ENCODE measurements at regions not wholly inside any gene's neighbourhood (a gene's known extent, or its start where the extent isn't known, plus 50 kb on each side); places are given as distances from the start of the nearest gene placed in this dataset.
"Not testable (repeated sequence)": the region's sequence is repeated elsewhere in the genome, so short reads cannot be mapped to it uniquely, and the experiment has no call there.

DNA sequence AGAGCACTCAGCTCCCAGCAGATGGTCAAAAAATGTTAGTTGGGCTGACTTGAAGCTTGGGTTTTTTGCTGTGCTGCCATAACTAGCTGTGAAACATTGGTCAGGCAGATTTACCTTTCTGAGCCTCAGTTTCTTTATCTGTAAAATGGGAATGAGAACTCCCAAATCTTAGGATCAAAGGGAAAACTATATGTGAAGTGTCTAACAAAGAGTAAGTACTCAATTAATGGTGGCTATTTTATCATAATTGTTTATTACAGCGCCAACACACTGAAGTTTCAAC is 164.2 kb upstream of the POU3F1 start:
- no peak for DNase-seq (ENCODE audit: low spot score)

- no peak for DNase-seq (ENCODE audit: low spot score)
Observed at GRCh38 chr1:38210021-38210894, 163.7 kb upstream of the POU3F1 start.

DNA sequence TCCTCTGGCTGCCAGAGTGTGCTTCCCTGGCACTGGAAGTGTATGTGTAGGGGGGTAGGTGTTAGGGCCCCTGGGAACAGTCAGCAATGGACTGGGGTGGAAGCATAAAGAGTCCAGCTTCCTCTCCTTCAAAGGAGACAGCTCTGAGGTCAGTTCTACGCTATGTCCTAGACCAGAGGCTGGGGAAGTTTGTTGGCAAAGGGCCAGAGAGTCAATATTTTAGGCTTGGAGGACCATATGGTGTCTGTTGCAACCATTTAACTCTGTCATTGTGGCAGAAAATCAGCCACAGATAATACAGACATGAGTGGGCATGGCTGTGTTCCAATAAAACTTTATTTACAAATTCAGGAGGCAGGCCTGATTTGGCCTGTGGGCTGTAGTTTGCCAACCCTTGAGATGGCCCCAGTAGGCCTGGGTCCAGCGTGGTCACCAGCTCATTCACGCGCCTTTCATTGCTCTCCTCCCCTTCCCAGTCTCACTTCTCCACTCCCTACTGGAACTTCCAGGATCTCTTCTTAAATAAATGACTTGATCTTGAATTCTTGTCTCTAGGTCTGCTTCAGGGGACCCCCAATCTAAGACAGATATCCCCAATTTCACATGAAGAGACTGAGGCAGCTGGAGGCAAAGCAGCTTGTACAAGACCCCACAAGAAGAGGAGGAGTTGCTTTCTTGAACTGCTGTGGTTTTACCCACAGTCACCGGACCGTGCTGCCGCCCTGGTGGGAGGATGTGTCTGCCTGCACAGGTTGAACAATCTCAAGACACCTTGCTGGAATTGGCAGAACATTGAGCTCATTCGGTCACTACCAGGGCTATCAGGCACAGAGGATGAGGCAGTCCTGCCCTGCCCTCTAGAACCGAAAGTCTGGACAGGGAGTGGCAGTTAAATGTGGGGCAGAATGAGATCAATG is 162.4 kb upstream of the POU3F1 start:
- DNase-seq (ENCODE audit: low spot score): no peak

GRCh38 chr1:38207906-38208305 is 161.3 kb upstream of the POU3F1 start:
- no peak for DNase-seq (ENCODE audit: low spot score)

DNA sequence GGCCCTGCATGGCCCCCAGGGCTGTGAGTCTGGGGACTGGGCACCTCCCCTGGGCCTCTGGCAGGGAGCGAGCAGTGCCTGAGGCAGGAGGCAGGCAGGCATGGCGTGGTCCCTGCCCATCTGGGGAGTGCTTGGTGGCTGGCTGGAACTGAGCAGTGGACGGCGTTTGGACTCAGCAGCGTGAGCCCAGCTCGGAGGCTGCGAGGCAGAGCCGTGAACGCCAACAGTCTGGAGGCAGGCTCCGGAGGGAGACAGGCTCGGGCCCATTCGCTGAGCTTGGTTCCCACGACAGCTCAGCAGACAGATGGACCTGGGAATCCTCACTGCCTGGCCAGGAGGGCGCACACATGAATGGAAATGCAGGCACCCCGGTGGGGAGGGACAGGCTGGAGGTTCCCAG is 160.7 kb upstream of the POU3F1 start:
- no peak for DNase-seq (ENCODE audit: low spot score)

- no peak for DNase-seq (ENCODE audit: low spot score)
Observed at GRCh38 chr1:38204698-38205097, 158.1 kb upstream of the POU3F1 start.

GRCh38 chr1:38203441-38203840 is 156.8 kb upstream of the POU3F1 start:
- no peak for DNase-seq (ENCODE audit: low spot score)

- no peak for DNase-seq (ENCODE audit: low spot score)
Observed at GRCh38 chr1:38201431-38201830, 154.8 kb upstream of the POU3F1 start.

GRCh38 chr1:38198621-38199020 is 152.0 kb upstream of the POU3F1 start:
- DNase-seq (ENCODE audit: low spot score): no peak

DNA sequence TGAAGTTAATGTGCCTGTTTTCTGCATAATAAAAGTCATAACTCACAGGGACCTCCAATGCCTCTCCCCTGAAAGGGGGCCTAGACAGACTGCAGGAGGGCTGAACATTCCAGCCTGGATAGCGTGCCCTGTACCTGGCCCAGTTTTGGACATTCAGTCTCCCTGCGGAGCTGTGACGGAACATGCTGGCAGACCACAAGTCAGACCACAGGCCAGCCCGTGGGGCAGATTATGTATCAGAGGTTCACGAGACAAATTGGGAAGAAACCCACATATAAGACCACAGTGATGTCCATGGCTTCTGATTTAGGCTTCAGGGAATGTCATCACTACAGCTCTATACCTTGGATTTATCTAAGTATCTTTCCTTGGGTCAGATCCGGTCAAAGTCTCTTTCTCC is 151.5 kb upstream of the POU3F1 start:
- DNase-seq (ENCODE audit: low spot score): no peak

- no peak for DNase-seq (ENCODE audit: low spot score)
Observed at GRCh38 chr1:38197312-38198061, 150.9 kb upstream of the POU3F1 start.

DNA sequence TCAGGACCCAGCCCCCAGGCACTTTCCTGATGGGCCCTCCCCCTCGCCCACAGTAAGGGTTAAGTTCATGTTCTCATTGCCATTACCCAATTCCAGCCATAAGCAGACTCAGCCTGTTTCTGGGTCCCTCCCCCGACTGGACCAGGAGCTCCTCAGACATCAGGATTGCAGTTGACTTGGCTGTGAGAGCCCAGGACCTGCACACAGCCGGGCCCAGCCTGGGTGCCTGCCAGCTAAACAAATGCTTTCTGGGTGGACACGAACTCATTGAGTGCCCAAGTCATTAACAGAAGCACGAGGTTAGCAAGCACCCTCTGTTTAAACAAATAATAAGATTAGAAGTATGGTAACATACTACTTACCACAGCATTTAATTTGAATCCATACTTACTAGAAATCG is 147.9 kb upstream of the POU3F1 start:
- DNase-seq (ENCODE audit: low spot score): no peak

DNA sequence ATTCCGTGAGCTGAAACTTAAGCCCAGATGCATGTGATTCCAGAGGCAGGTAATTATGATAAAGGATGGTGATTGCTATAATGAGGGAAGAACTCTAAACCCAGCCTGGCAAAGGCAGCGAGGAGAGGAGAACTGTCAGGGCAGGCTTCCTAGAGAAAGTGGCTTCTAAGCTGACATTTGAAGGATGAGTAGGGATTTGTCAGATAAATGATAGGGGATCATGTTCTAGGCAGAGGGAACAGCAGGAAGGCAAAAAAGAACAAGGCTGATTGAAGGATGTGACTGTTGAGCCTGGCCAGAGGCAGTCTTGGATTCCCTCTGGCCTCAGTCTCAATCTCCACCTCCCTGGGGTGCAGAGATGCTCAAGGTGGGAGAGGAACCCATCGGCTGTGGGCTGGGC is 146.4 kb upstream of the POU3F1 start:
- DNase-seq (ENCODE audit: low spot score): no peak

- DNase-seq (ENCODE audit: low spot score): no peak
Observed at GRCh38 chr1:38191461-38191860, 144.9 kb upstream of the POU3F1 start.

GRCh38 chr1:38190983-38191382 is 144.4 kb upstream of the POU3F1 start:
- DNase-seq (ENCODE audit: low spot score): no peak

DNA sequence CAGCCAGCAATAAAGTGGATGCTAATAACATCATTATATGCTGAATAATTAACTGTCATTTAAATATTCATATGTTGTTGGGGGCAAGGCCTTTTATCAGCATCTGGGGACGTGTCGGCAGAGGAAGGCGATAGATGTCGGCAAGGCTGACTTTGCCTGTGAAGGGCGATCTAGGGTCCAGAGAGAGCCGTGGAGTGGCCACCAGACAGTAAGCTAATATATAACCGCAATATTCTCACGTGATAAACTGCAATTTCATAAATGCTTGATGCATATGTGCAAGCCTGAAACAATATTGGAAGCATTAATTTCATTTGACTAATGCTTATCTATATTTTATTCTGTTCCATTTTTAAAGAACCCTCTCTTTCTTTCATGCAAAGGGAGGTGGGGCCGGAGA is 141.0 kb upstream of the POU3F1 start:
- DNase-seq (ENCODE audit: low spot score): no peak

GRCh38 chr1:38186566-38186965 is 140.0 kb upstream of the POU3F1 start:
- DNase-seq (ENCODE audit: low spot score): no peak

DNA sequence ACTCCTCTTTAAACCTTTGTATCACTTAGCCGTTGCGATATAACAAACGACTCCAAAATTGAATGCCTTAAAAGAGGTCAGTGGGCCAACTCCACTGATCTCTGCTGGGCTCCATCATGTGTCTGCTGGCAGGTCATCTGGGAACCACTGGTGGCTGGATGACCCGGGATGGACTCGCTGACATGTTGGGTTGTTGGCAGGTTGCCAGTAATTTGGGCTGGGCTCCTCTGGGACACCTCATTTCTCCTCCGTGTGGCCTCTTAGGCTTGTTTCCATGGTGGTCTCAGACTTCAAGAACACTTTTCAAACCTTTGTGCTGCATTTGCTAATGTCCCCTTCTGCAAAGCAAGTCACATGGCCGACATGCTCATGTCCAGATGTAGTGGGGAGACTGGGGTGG is 139.3 kb upstream of the POU3F1 start:
- DNase-seq (ENCODE audit: low spot score): no peak

DNA sequence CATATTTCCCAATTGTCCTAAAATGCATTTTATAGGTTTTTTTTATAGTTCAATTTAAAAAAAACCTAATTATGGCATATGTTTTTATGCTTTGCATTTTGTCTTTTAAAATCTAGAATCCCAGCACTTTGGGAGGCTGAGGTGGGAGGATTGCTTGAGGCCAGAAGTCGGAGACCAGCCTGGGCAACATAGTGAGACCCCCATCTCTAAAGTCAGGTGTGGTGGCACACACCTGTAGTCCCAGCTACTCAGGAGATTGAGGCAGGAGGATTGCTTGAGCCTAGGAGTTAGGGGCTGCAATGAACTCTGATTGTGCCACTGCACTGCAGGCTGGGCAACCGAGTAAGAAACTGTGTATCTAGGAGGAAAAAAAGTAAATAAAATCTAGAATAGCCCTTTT is 137.2 kb upstream of the POU3F1 start:
- no peak for DNase-seq (ENCODE audit: low spot score)

- no peak for DNase-seq (ENCODE audit: low spot score)
Observed at GRCh38 chr1:38183096-38183495, 136.5 kb upstream of the POU3F1 start.

- DNase-seq (ENCODE audit: low spot score): not testable (repeated sequence)
Observed at GRCh38 chr1:38180388-38180787, 133.8 kb upstream of the POU3F1 start.

DNA sequence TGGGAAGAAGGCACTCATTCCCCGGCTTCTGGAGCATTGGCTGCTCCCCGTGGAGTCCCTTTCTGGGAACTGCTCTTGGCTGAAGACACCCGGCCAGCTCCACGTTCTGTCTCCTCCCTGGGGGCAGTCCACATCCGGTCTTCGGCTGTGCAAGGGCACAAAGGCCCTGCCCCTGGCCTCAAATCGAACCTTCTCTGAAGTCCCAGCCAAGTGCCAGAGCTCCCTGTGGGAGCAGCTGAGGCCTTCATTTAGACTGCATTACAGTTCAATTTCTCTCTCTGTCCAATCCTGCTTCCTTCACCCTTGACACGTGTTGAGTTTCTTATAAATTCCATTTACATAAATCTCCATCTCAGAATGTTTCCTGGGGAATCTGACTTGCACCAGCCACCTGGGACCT is 132.9 kb upstream of the POU3F1 start:
- no peak for DNase-seq (ENCODE audit: low spot score)

DNA sequence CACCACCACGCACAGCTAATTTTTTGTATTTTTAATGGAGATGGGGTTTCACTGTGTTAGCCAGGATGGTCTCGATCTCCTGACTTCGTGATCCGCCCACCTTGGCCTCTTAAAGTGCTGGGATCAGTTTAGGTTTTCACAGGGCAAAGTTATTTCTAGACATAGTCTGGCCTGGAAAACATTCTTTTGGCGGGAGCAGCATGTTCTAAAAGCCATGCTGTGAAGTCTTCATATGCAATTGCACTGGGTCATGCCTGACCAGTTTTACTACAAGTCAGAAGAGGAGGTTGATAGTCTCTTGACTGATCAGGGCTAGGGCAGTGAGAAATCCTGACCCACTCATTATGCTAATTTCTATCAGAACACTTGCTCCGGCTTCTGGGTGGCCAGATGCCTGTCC is 131.6 kb upstream of the POU3F1 start:
- no peak for DNase-seq (ENCODE audit: low spot score)
